HPDE6-E6E7 (cell line): ENCODE measurements at regions not wholly inside any gene's neighbourhood (a gene's known extent, or its start where the extent isn't known, plus 50 kb on each side); places are given as distances from the start of the nearest gene placed in this dataset.
"Not testable (repeated sequence)": the region's sequence is repeated elsewhere in the genome, so short reads cannot be mapped to it uniquely, and the experiment has no call there.

Source experiments
- DNase-seq: peaks from one replicate; pipeline ENCODE4 v3.0.0; 2011; ENCODE audit warnings: missing footprints; ENCODE audit errors: extremely low spot score

GRCh38 chrX:40530509-40530908 is 50.3 kb upstream of the ATP6AP2 start:
- DNase-seq, result no peak

GRCh38 chrX:40527543-40527942 is 53.2 kb upstream of the ATP6AP2 start:
- no peak for DNase-seq

GRCh38 chrX:40526412-40526811 is 54.4 kb upstream of the ATP6AP2 start:
- no peak for DNase-seq

- not testable (repeated sequence) for DNase-seq
These were observed 54.9 kb upstream of the ATP6AP2 start for GRCh38 chrX:40525901-40526300.

GRCh38 chrX:40524423-40524822 is 56.3 kb upstream of the ATP6AP2 start:
- no peak for DNase-seq

- DNase-seq, result no peak
These were observed 56.9 kb upstream of the ATP6AP2 start for GRCh38 chrX:40523852-40524251.

- no peak for DNase-seq
These were observed 58.8 kb upstream of the ATP6AP2 start for GRCh38 chrX:40521868-40522450.

- DNase-seq, result no peak
These were observed 66.4 kb upstream of the ATP6AP2 start for GRCh38 chrX:40514376-40514775.

- DNase-seq, result no peak
These were observed 66.9 kb upstream of the ATP6AP2 start for GRCh38 chrX:40513835-40514234.

- DNase-seq, result no peak
These were observed 67.8 kb upstream of the ATP6AP2 start for GRCh38 chrX:40513012-40513411.

GRCh38 chrX:40511258-40511657 is 69.5 kb upstream of the ATP6AP2 start:
- DNase-seq, result no peak

- no peak for DNase-seq
These were observed 72.2 kb upstream of the ATP6AP2 start for GRCh38 chrX:40508560-40508959.

- DNase-seq, result no peak
These were observed 74.4 kb upstream of the ATP6AP2 start for GRCh38 chrX:40506201-40506985.

- no peak for DNase-seq
These were observed 75.8 kb upstream of the ATP6AP2 start for GRCh38 chrX:40504801-40505605.

GRCh38 chrX:40503094-40503493 is 77.7 kb upstream of the ATP6AP2 start:
- DNase-seq, result no peak

GRCh38 chrX:40502688-40503087 is 78.1 kb upstream of the ATP6AP2 start:
- DNase-seq, result no peak

- DNase-seq, result no peak
These were observed 79.5 kb upstream of the ATP6AP2 start for GRCh38 chrX:40501164-40501855.

GRCh38 chrX:40496728-40497127 is 84.0 kb upstream of the ATP6AP2 start:
- DNase-seq, result no peak

- DNase-seq, result no peak
These were observed 85.1 kb upstream of the ATP6AP2 start for GRCh38 chrX:40495659-40496058.

GRCh38 chrX:40494005-40494404 is 86.8 kb upstream of the ATP6AP2 start:
- no peak for DNase-seq

GRCh38 chrX:40488296-40488695 is 92.5 kb upstream of the ATP6AP2 start:
- no peak for DNase-seq

- no peak for DNase-seq
These were observed 94.8 kb upstream of the ATP6AP2 start for GRCh38 chrX:40485973-40486372.
